HCT116 (cell line): ENCODE measurements at regions not wholly inside any gene's neighbourhood (a gene's known extent, or its start where the extent isn't known, plus 50 kb on each side); places are given as distances from the start of the nearest gene placed in this dataset.

ENCODE experiments used
- ATAC-seq: fragments of 200-7000 bp; cut with Tn5 transposase; 2 replicates; pipeline ENCODE4 v1.9.1; 2020; ENCODE audit warnings: mild to moderate bottlenecking, moderate library complexity
- BruUV-seq: library from RNA; stranded (reverse); fragments of 400-500 nt; replicated peaks from 2 replicates; lab custom pipeline; 2021; lab: Mats Ljungman, UMichigan
- CTCF ChIA-PET: fragments of 300-600 bp; sonication (Branson Sonifier 250); formaldehyde crosslinking; loops from one replicate; lab custom pipeline; 2021; ENCODE audit warnings: antibody characterized with exemption; lab: Charles Lee
- POLR2A ChIA-PET: fragments of 300-600, 350-600 bp; sonication (Branson Sonifier 250); formaldehyde crosslinking; loops from one replicate; lab custom pipeline; 2021; ENCODE audit warnings: antibody characterized with exemption; lab: Charles Lee
- RAD21 ChIA-PET, 2 experiments: fragments of 300-600 bp; sonication (Branson Sonifier 250); formaldehyde crosslinking; loops; one replicate each; lab custom pipeline; 2023; ENCODE audit warnings: low total read pairs in 2 of 2; ENCODE audit not compliant: uncharacterized antibody in 2 of 2, unreplicated experiment in 2 of 2, low non-redundant PET in 1 of 2; lab: Charles Lee
- DNase-seq: peaks from one replicate; pipeline ENCODE4 v3.0.0-alpha.2; 2010; ENCODE audit warnings: low read depth, low spot score
- H2AFZ ChIP-seq: fragments of 200-600 bp; shearing (Covaris generic), sonication (generic); 2 replicates; pipeline ENCODE4 v1.6.1; 2017; ENCODE audit warnings: low read depth, mixed run types, mixed read lengths, antibody characterized with exemption, low read length; ENCODE audit not compliant: poor library complexity, severe bottlenecking
- H3K27ac ChIP-seq: 2 replicates; pipeline ENCODE4 v1.5.1; 2012; ENCODE audit warnings: low read depth, low read length
- H3K27me3 ChIP-seq: fragments of 200-600 bp; sonication (generic); 2 replicates; pipeline ENCODE4 v1.6.1; 2016; ENCODE audit warnings: mixed run types, low read length, mixed read lengths; ENCODE audit not compliant: insufficient read depth
- H3K36me3 ChIP-seq, 2 experiments: fragments of 200-500 bp in 1 of 2; fragments of 200-600 bp in 1 of 2; sonication (Bioruptor generic) in 1 of 2; sonication (generic) in 1 of 2; 2 replicates each; pipeline versions ENCODE4 v1.5.1 to v1.6.1; 2014 to 2016; ENCODE audit warnings: low read length in 2 of 2, inconsistent platforms in 1 of 2, mixed read lengths in 1 of 2, mixed run types in 1 of 2; ENCODE audit not compliant: insufficient read depth in 2 of 2, control insufficient read depth in 1 of 2
- H3K4me1 ChIP-seq, 2 experiments: fragments of 200-600 bp in 1 of 2; sonication (generic) in 1 of 2; 2 replicates each; pipeline versions ENCODE4 v1.5.1 to v1.6.1; 2012 to 2017; ENCODE audit warnings: low read length in 2 of 2, inconsistent platforms in 1 of 2, mild to moderate bottlenecking in 1 of 2, mixed read lengths in 1 of 2, mixed run types in 1 of 2, moderate library complexity in 1 of 2; ENCODE audit not compliant: insufficient read depth in 2 of 2, control insufficient read depth in 1 of 2
- H3K4me2 ChIP-seq: fragments of 200-600 bp; sonication (generic); 2 replicates; pipeline ENCODE4 v1.6.1; 2017; ENCODE audit warnings: mixed run types, low read length, mixed read lengths
- H3K4me3 ChIP-seq, 2 experiments: fragments of 200-600 bp in 1 of 2; sonication (generic) in 1 of 2; replicated peaks in 1 of 2; 2 replicates each; pipeline ENCODE4 v1.5.1; 2011 to 2016; ENCODE audit warnings: low read length in 2 of 2, control low read depth in 1 of 2, low read depth in 1 of 2, mild to moderate bottlenecking in 1 of 2, mixed read lengths in 1 of 2, mixed run types in 1 of 2
- H3K79me2 ChIP-seq: fragments of 200-600 bp; sonication (generic); 2 replicates; pipeline ENCODE4 v1.6.1; 2017; ENCODE audit warnings: mild to moderate bottlenecking, mixed run types, low read length, moderate library complexity, mixed read lengths; ENCODE audit not compliant: insufficient read depth
- H3K9ac ChIP-seq: fragments of 200-600 bp; sonication (generic); 2 replicates; pipeline ENCODE4 v1.6.1; 2016; ENCODE audit warnings: low read length, mixed read lengths
- H3K9me2 ChIP-seq: fragments of 200-600 bp; sonication (generic), shearing (Covaris generic); 2 replicates; pipeline ENCODE4 v1.6.1; 2017; ENCODE audit warnings: mixed run types, mild to moderate bottlenecking, moderate library complexity; ENCODE audit not compliant: insufficient read depth
- H3K9me3 ChIP-seq, 2 experiments: fragments of 200-500 bp in 1 of 2; fragments of 200-600 bp in 1 of 2; sonication (Bioruptor generic) in 1 of 2; sonication (generic) in 1 of 2; 2 replicates each; pipeline ENCODE4 v1.6.1; 2014 to 2017; ENCODE audit warnings: low read length in 2 of 2, mixed read lengths in 2 of 2, inconsistent platforms in 1 of 2, low read depth in 1 of 2, mild to moderate bottlenecking in 1 of 2, mixed run types in 1 of 2, moderate library complexity in 1 of 2; ENCODE audit not compliant: control insufficient read depth in 1 of 2, insufficient read depth in 1 of 2
- H4K20me1 ChIP-seq: fragments of 200-600 bp; sonication (generic), shearing (Covaris generic); 2 replicates; pipeline ENCODE4 v1.6.1; 2017; ENCODE audit warnings: mixed run types, mild to moderate bottlenecking, moderate library complexity; ENCODE audit not compliant: insufficient read depth
- EGR1 ChIP-seq: IDR thresholded peaks from 2 replicates; pipeline ENCODE4 v1.6.1; 2012; ENCODE audit warnings: low read depth
- ELF1 ChIP-seq: IDR thresholded peaks from 2 replicates; pipeline ENCODE4 v1.6.1; 2012; ENCODE audit warnings: low read depth, borderline replicate concordance
- FOSL1 ChIP-seq: IDR thresholded peaks from 2 replicates; pipeline ENCODE4 v1.6.1; 2012; ENCODE audit warnings: low read depth
- POLR2AphosphoS5 ChIP-seq: IDR thresholded peaks from 2 replicates; pipeline ENCODE4 v1.6.1; 2011; ENCODE audit warnings: mild to moderate bottlenecking, low read depth, low read length, moderate library complexity
- RAD21 ChIP-seq: IDR thresholded peaks from 2 replicates; pipeline ENCODE4 v1.6.1; 2012; ENCODE audit warnings: low read depth, mild to moderate bottlenecking
- REST ChIP-seq: IDR thresholded peaks from 2 replicates; pipeline ENCODE4 v1.6.1; 2012; ENCODE audit warnings: low read depth
- SIN3A ChIP-seq: IDR thresholded peaks from 2 replicates; pipeline ENCODE4 v1.6.1; 2012; ENCODE audit warnings: low read depth
- YY1 ChIP-seq: IDR thresholded peaks from 2 replicates; pipeline ENCODE4 v1.6.1; 2011; ENCODE audit warnings: low read length, low read depth, moderate library complexity, mild to moderate bottlenecking; ENCODE audit not compliant: insufficient replicate concordance; ENCODE audit errors: extremely low read depth
- ZBTB33 ChIP-seq: IDR thresholded peaks from 2 replicates; pipeline ENCODE4 v1.6.1; 2011; ENCODE audit warnings: mild to moderate bottlenecking, low read length, moderate library complexity; ENCODE audit not compliant: insufficient replicate concordance; ENCODE audit errors: extremely low read depth
- ZFX ChIP-seq: fragments of 450-650 bp; IDR thresholded peaks from 2 replicates; pipeline ENCODE4 v1.6.1; 2017
- intact Hi-C: fragments of 100-400 bp; cut with micrococcal nuclease; formaldehyde crosslinking; loops from 2 replicates; pipeline ENCODE4 v1.10.0; 2022

GRCh38 chr21:32131164-32131563 lies 147.7 kb downstream of the MIS18A start:
- Histone ChIP-seq H4K20me1 (no peaks in the 10 kb centered on the region), H3K4me3 (no peak overlapping the region), H3K27me3 (0 out of 2 replicates have a peak, but pooled peaks cover 3% of the 10 kb centered on the region), H3K36me3 (no peaks in the 10 kb centered on the region), H3K79me2 (no peaks in the 10 kb centered on the region), H3K9me2 (no peaks in the 10 kb centered on the region)
- no TSS peak for BruUV-seq
- CTCF ChIA-PET, result no interaction called here
- TF ChIP-seq EGR1 (no peak), SIN3A (no peak), REST (no peak), ELF1 (no peak), POLR2AphosphoS5 (no peak), ZFX (no peak), RAD21 (no peak), FOSL1 (no peak), ZBTB33 (no peak), YY1 (no peak)
- TF ChIP-seq, all 23 proteins: peak for 0
- no peak overlapping the region for H3K4me2 ChIP-seq
- no peak for DNase-seq
- H3K9ac ChIP-seq, result no peak overlapping the region
- RAD21 ChIA-PET, result no interaction called here
- POLR2A ChIA-PET, result no interaction called here
- no peak overlapping the region for H2AFZ ChIP-seq
- ATAC-seq, result no peak
- no peak overlapping the region for H3K27ac ChIP-seq
- no peaks in the 10 kb centered on the region for H3K9me3 ChIP-seq
- H3K4me1 ChIP-seq, result peaks cover 0 to 7% of the 10 kb centered on the region in 2 experiments; a peak in 2 of 4 replicates
- intact Hi-C loops, result no loop called here
